Peyer's patch (tissue), 4 donors: ENCODE measurements at regions not wholly inside any gene's neighbourhood (a gene's known extent, or its start where the extent isn't known, plus 50 kb on each side); places are given as distances from the start of the nearest gene placed in this dataset.

ENCODE experiments used
- POLR2A ChIP-seq, 2 donors: fragments of 450-650 bp; IDR thresholded peaks; one replicate each; pipeline ENCODE4 v1.5.1; 2017; ENCODE audit warnings: antibody characterized with exemption in 2 of 2, mild to moderate bottlenecking in 2 of 2, moderate library complexity in 2 of 2
- TF ChIP-seq, protein P1 (sequence below), 6 experiments: fragments of 450-650 bp in 4 of 6; fragments of 200-600 bp in 2 of 6; sonication (generic) in 1 of 6; IDR thresholded peaks; one replicate each; pipeline ENCODE4 v1.5.1; 2017 to 2019; ENCODE audit warnings: antibody characterized with exemption in 6 of 6, mild to moderate bottlenecking in 3 of 6, moderate library complexity in 1 of 6

DNA sequence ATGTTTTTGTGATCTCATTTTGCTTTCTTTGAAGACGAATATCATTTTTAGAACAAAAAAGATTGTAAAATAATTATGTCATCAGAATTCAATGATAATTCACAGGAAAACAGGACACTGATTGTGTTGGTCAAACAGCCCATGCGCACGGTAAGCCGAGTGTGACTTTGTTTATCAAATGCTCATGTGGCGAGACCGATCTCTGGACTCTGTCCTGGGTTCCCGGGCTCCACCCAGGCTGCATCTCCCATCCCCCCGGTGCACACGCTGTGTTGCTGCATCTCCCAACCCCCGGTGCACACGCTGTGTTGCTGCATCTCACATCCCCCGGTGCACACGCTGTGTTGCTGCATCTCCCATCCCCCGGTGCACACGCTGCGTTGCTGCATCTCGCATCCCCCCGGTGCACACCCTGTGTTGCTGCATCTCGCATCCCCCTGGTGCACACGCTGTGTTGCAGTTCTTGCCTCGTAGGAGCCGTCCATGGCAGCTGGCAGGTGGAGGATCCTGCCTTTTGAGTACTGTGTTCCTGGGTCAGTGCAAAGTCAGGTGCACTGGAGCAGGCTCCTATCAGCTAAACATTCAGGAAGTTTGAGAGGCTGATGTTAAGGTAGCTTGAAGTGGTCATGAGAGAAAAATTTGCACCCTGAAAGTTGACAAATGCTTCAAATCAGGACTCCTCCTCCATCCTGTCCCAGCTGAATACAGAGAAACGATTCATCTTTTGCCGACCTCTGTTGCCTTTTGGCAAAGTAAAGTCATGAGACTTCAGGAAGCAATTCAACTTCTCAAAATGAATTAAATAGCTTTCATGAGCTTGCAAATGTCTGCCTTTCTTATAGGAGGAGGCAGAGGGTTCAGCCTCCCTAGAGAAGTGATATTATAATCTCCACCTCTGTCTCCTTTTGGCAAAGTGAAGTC, 77.1 kb upstream of the FRMD1 start:
- TF ChIP-seq, protein P1, sequence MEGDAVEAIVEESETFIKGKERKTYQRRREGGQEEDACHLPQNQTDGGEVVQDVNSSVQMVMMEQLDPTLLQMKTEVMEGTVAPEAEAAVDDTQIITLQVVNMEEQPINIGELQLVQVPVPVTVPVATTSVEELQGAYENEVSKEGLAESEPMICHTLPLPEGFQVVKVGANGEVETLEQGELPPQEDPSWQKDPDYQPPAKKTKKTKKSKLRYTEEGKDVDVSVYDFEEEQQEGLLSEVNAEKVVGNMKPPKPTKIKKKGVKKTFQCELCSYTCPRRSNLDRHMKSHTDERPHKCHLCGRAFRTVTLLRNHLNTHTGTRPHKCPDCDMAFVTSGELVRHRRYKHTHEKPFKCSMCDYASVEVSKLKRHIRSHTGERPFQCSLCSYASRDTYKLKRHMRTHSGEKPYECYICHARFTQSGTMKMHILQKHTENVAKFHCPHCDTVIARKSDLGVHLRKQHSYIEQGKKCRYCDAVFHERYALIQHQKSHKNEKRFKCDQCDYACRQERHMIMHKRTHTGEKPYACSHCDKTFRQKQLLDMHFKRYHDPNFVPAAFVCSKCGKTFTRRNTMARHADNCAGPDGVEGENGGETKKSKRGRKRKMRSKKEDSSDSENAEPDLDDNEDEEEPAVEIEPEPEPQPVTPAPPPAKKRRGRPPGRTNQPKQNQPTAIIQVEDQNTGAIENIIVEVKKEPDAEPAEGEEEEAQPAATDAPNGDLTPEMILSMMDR (IDR thresholded peaks at IDR 0.05) = no peak
- no peak for TF ChIP-seq POLR2A (IDR thresholded peaks at IDR 0.05)
